Ovary (tissue), 7 donors: ENCODE measurements at regions not wholly inside any gene's neighbourhood (a gene's known extent, or its start where the extent isn't known, plus 50 kb on each side); places are given as distances from the start of the nearest gene placed in this dataset.

Source experiments
- DNase-seq, 5 donors: peaks; one replicate each; pipeline ENCODE4 v3.0.0-alpha.2; 2019 to 2020
- H3K27ac ChIP-seq, 2 donors: fragments of 200-600 bp; one replicate each; pipeline versions ENCODE4 v1.5.1 to v1.8.0; 2019 to 2022
- H3K27me3 ChIP-seq: fragments of 200-600 bp; one replicate; pipeline ENCODE4 v1.8.0; 2022
- H3K36me3 ChIP-seq: fragments of 200-600 bp; sonication (generic); one replicate; pipeline ENCODE4 v1.5.1; 2019
- H3K4me1 ChIP-seq: one replicate; pipeline ENCODE4 v1.8.1; 2013; ENCODE audit warnings: mild to moderate bottlenecking, moderate library complexity; ENCODE audit not compliant: insufficient read depth
- H3K4me3 ChIP-seq: fragments of 200-600 bp; sonication (generic); one replicate; pipeline ENCODE4 v1.5.1; 2017
- H3K9me3 ChIP-seq, 2 donors: fragments of 200-600 bp in 1 of 2; sonication (generic) in 1 of 2; one replicate each; pipeline versions ENCODE4 v1.5.1 to v1.8.1; 2013 to 2019; ENCODE audit warnings: mild to moderate bottlenecking in 1 of 2, moderate library complexity in 1 of 2
- EP300 ChIP-seq: sonication (generic); formaldehyde crosslinking; IDR thresholded peaks from one replicate; pipeline ENCODE4 v1.6.1; 2017; ENCODE audit warnings: antibody characterized with exemption
- POLR2A ChIP-seq: fragments of 450-650 bp; IDR thresholded peaks from one replicate; pipeline ENCODE4 v1.6.1; 2017; ENCODE audit warnings: antibody characterized with exemption, mild to moderate bottlenecking, moderate library complexity
- WGBS, 3 donors: extraction: QIAGEN DNeasy Blood & Tissue Kit in 1 of 3; methylation state at CpG; one replicate each; pipeline versions ENCODE4 v1.1.5 to v1.1.7; 2013 to 2017; 5-methylcytosine and 5-hydroxymethylcytosine counted together
- intact Hi-C, 4 donors: fragments of 100-400 bp; cut with DNase I; formaldehyde crosslinking; loops; one replicate each; pipeline versions ENCODE4 v1.11.0 to v1.15.1; 2022 to 2023
- TF ChIP-seq, protein P1 (sequence below), 3 donors: fragments of 450-650 bp in 2 of 3; fragments of 200-600 bp in 1 of 3; IDR thresholded peaks; one replicate each; pipeline versions ENCODE4 v1.5.1 to v1.8.0; 2016 to 2022; ENCODE audit warnings: antibody characterized with exemption in 3 of 3, mild to moderate bottlenecking in 1 of 3
- donor health status: DM: no; HTN: no; CAD: no; lungs with moderate emphysema.
- donor health status: DM: no; HTN: no; CAD: no.
- donor health status: Bipolar disorder and iron deficiency.
- donor health status: DM: no; HTN: no; CAD: no.
- donor health status: DM: yes; HTN: yes; CAD: no.

DNA sequence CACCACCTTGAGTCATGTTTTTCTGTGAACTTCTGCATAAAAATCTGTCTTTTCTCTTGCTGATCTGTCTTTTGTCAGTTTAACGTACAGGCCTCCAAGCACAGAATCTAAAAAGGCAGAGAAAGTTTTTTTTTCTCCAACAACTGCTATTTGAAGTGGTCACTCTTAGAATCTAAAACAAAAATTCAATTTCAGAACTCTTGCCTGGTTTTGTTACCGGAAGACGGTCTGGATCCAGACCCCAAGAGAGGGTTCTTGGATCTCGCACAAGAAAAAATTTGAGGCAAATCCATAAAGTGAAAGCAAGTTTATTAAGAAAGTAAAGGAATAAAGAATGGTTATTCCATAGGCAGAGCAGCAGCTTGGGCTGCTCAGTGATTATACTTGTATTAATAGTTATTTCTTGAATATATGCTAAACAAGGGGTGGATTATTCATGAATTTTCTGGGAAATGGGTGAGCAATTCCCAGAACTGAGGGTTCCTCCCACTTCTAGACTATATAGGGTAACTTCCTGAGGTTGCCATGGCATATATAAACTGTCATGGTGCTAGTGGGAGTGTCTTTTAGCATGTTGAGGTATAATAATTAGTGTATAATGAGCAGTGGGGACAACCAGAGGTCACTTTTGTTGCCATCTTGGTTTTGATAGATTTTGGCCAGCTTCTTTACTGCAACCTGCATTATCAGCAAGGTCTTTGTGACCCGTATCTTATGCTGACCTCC lies 150.0 kb upstream of the PLEKHA5 start:
- TF ChIP-seq, protein P1, sequence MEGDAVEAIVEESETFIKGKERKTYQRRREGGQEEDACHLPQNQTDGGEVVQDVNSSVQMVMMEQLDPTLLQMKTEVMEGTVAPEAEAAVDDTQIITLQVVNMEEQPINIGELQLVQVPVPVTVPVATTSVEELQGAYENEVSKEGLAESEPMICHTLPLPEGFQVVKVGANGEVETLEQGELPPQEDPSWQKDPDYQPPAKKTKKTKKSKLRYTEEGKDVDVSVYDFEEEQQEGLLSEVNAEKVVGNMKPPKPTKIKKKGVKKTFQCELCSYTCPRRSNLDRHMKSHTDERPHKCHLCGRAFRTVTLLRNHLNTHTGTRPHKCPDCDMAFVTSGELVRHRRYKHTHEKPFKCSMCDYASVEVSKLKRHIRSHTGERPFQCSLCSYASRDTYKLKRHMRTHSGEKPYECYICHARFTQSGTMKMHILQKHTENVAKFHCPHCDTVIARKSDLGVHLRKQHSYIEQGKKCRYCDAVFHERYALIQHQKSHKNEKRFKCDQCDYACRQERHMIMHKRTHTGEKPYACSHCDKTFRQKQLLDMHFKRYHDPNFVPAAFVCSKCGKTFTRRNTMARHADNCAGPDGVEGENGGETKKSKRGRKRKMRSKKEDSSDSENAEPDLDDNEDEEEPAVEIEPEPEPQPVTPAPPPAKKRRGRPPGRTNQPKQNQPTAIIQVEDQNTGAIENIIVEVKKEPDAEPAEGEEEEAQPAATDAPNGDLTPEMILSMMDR (IDR thresholded peaks at IDR 0.05) = no peak
- TF ChIP-seq EP300 (no peak), POLR2A (no peak)
- Histone ChIP-seq H3K9me3 (no peaks in the 10 kb centered on the region), H3K4me1 (no peaks in the 10 kb centered on the region), H3K27ac (no peak overlapping the region), H3K4me3 (no peak overlapping the region), H3K27me3 (no peaks in the 10 kb centered on the region), H3K36me3 (no peaks in the 10 kb centered on the region)
- DNase-seq = no peak
- 85 to 90% (median 89%) methylated on average over 5 of the region's 5 CpGs for WGBS, 3 donors
- intact Hi-C loops = no loop called here

DNA sequence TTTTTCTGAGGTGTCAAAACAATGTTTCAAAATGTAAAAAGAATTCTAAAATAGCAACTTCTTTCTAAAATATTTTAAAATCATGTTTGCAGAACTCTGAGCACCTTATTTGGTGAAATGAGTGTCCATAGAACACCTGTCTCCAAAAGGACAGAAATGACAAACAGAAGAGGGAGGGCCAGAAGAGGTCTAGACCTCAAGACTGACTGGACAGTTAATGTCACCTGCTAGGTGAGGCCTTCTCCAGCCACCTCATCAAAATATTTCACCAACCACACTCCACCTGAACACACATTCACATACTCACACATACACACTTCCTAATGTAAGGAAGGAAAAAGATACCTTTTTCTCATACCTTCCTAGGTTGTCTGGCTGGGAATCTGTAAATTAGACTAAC lies 147.8 kb upstream of the PLEKHA5 start:
- no peak for TF ChIP-seq POLR2A
- TF ChIP-seq, protein P1 (IDR thresholded peaks at IDR 0.05) = no peak
- no peak for TF ChIP-seq EP300
- intact Hi-C loops = no loop called here
- Histone ChIP-seq H3K36me3 (no peaks in the 10 kb centered on the region), H3K4me3 (no peak overlapping the region), H3K27me3 (no peaks in the 10 kb centered on the region), H3K27ac (no peak overlapping the region), H3K9me3 (no peaks in the 10 kb centered on the region), H3K4me1 (no peaks in the 10 kb centered on the region)
- no peak for DNase-seq

GRCh38 chr12:18982226-18982949 lies 147.1 kb upstream of the PLEKHA5 start:
- no peak for DNase-seq
- 91 to 96% (median 92%) methylated on average over 9 of the region's 9 CpGs for WGBS, 3 donors
- Histone ChIP-seq H3K27me3 (no peaks in the 10 kb centered on the region), H3K9me3 (no peaks in the 10 kb centered on the region), H3K4me1 (no peaks in the 10 kb centered on the region), H3K4me3 (no peak overlapping the region), H3K27ac (no peak overlapping the region), H3K36me3 (no peaks in the 10 kb centered on the region)
- intact Hi-C loops = no loop called here
- no peak for TF ChIP-seq POLR2A
- TF ChIP-seq, protein P1 (IDR thresholded peaks at IDR 0.05) = no peak
- no peak for TF ChIP-seq EP300

DNA sequence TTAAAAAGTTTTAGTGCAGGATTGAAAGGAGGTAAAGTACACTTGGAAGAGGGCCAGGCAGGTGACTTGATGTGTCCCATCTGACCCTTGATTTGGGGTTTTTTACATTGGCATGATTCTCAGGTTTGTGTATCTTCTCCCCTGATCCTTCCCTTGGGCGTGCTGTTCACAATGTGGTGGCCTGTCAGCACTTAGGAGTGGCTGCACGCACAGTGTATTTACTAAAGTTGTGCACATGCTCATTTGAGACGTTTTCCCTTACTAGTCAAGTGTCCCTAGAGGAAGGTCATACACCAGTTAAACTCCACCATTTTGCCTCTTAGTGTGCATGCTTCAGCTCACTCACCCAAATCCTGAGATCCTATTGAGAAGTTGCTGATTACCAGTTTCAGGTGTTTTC lies 145.7 kb upstream of the PLEKHA5 start:
- no peak overlapping the region for H3K4me3 ChIP-seq
- intact Hi-C loops = no loop called here
- DNase-seq = no peak
- no peaks in the 10 kb centered on the region for H3K36me3 ChIP-seq
- H3K9me3 ChIP-seq = no peaks in the 10 kb centered on the region
- H3K4me1 ChIP-seq = no peaks in the 10 kb centered on the region
- no peak overlapping the region for H3K27ac ChIP-seq
- WGBS, 3 donors = 94 to 96% (median 96%) methylated on average over 3 of the region's 3 CpGs
- TF ChIP-seq POLR2A = no peak
- TF ChIP-seq, protein P1 (IDR thresholded peaks at IDR 0.05) = no peak
- TF ChIP-seq EP300 = no peak
- H3K27me3 ChIP-seq = no peaks in the 10 kb centered on the region
